K562 (cell line): ENCODE measurements at regions not wholly inside any gene's neighbourhood (a gene's known extent, or its start where the extent isn't known, plus 50 kb on each side); places are given as distances from the start of the nearest gene placed in this dataset.

ENCODE experiments used
- ADNP ChIP-seq: fragments of 200-800 bp; sonication (Bioruptor generic); IDR thresholded peaks from 2 replicates; pipeline ENCODE4 v1.6.1; 2016; ENCODE audit warnings: missing genetic modification characterization, missing compliant biosample characterization
- BRF1 ChIP-seq: IDR thresholded peaks from 3 replicates; pipeline ENCODE4 v1.6.1; 2011; ENCODE audit warnings: borderline replicate concordance, mild to moderate bottlenecking; ENCODE audit not compliant: insufficient read length; ENCODE audit errors: extremely low read depth
- ERF ChIP-seq: fragments of 450-650 bp; formaldehyde crosslinking; IDR thresholded peaks from 2 replicates; pipeline ENCODE4 v1.4.0; 2020; ENCODE audit warnings: mild to moderate bottlenecking, mixed read lengths
- SRSF3 ChIP-seq: fragments of 200-400 bp; formaldehyde crosslinking; IDR thresholded peaks from 2 replicates; pipeline ENCODE4 v1.6.1; 2016; ENCODE audit warnings: mild to moderate bottlenecking, low read length, moderate library complexity; ENCODE audit not compliant: insufficient read depth
- ZNF165 ChIP-seq: fragments of 250-450 bp; sonication (Bioruptor Pico); IDR thresholded peaks from 2 replicates; pipeline ENCODE4 v1.4.0; 2020; ENCODE audit warnings: borderline replicate concordance
- ZNF324 ChIP-seq: fragments of 250-450 bp; sonication (Bioruptor Pico); IDR thresholded peaks from 2 replicates; pipeline ENCODE4 v1.4.0; 2020; ENCODE audit warnings: mild to moderate bottlenecking
- ZNF717 ChIP-seq: fragments of 250-450 bp; sonication (Bioruptor Pico); IDR thresholded peaks from 2 replicates; pipeline ENCODE4 v1.5.0; 2021
- TF ChIP-seq, protein P1 (sequence below), 2 experiments: fragments of 450-650 bp in 1 of 2; sonication (generic) in 1 of 2; formaldehyde crosslinking in 1 of 2; IDR thresholded peaks; 2 replicates each; pipeline versions ENCODE4 v1.7.1 to v1.9.0; 2016 to 2022; ENCODE audit warnings: inconsistent platforms in 1 of 2, mild to moderate bottlenecking in 1 of 2, missing genetic modification reagents in 1 of 2
- TF ChIP-seq, protein P2 (sequence below): sonication (generic); formaldehyde crosslinking; IDR thresholded peaks from 2 replicates; pipeline ENCODE4 v1.8.1; 2023; ENCODE audit warnings: missing genetic modification reagents, mild to moderate bottlenecking, borderline replicate concordance

DNA sequence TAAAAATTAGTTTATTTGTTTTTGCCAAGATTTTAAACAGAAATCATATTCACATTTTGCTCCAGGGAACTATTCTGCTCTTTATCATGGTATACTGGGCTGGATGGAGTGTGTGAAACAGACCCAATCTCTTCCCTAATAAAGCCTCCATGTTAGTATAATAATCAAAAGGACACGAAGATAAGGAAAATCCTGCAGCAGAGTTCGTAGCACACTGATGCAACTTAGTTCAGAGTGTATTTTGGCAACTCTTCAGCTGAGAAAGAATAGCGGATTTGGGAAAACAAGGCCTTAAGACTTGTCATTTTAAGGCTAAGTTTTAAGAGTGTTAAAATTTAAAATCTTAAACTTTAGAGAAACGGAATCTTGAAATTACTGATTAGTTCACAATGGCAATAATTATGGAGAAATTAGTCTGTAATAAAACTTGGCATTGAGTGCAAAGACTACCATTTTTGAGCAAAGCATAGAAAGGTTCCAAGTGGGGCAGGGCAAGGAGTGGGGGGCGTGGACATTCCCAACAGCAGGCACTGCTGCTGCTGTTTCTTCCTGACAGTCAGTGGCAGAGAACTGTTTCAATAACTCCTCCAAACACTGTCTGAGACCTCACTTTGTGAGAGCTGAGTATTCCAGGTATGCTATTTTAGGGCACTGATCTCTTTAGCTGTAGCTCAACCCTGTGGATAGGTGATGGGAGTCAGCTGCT is 225.0 kb downstream of the HRH4 start (continued):
- TF ChIP-seq, protein P1, sequence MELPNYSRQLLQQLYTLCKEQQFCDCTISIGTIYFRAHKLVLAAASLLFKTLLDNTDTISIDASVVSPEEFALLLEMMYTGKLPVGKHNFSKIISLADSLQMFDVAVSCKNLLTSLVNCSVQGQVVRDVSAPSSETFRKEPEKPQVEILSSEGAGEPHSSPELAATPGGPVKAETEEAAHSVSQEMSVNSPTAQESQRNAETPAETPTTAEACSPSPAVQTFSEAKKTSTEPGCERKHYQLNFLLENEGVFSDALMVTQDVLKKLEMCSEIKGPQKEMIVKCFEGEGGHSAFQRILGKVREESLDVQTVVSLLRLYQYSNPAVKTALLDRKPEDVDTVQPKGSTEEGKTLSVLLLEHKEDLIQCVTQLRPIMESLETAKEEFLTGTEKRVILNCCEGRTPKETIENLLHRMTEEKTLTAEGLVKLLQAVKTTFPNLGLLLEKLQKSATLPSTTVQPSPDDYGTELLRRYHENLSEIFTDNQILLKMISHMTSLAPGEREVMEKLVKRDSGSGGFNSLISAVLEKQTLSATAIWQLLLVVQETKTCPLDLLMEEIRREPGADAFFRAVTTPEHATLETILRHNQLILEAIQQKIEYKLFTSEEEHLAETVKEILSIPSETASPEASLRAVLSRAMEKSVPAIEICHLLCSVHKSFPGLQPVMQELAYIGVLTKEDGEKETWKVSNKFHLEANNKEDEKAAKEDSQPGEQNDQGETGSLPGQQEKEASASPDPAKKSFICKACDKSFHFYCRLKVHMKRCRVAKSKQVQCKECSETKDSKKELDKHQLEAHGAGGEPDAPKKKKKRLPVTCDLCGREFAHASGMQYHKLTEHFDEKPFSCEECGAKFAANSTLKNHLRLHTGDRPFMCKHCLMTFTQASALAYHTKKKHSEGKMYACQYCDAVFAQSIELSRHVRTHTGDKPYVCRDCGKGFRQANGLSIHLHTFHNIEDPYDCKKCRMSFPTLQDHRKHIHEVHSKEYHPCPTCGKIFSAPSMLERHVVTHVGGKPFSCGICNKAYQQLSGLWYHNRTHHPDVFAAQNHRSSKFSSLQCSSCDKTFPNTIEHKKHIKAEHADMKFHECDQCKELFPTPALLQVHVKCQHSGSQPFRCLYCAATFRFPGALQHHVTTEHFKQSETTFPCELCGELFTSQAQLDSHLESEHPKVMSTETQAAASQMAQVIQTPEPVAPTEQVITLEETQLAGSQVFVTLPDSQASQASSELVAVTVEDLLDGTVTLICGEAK (IDR thresholded peaks at IDR 0.05) = no peak
- TF ChIP-seq, protein P1 (CRISPR knock-in tag; IDR thresholded peaks at IDR 0.05) = no peak
- no peak for TF ChIP-seq ADNP (tag)
- no peak for TF ChIP-seq ZNF165 (CRISPR knock-in tag)
- no peak for TF ChIP-seq ZNF717 (CRISPR knock-in tag)
- no peak for TF ChIP-seq SRSF3
- no peak for TF ChIP-seq ZNF324 (CRISPR knock-in tag)
- TF ChIP-seq, protein P2, sequence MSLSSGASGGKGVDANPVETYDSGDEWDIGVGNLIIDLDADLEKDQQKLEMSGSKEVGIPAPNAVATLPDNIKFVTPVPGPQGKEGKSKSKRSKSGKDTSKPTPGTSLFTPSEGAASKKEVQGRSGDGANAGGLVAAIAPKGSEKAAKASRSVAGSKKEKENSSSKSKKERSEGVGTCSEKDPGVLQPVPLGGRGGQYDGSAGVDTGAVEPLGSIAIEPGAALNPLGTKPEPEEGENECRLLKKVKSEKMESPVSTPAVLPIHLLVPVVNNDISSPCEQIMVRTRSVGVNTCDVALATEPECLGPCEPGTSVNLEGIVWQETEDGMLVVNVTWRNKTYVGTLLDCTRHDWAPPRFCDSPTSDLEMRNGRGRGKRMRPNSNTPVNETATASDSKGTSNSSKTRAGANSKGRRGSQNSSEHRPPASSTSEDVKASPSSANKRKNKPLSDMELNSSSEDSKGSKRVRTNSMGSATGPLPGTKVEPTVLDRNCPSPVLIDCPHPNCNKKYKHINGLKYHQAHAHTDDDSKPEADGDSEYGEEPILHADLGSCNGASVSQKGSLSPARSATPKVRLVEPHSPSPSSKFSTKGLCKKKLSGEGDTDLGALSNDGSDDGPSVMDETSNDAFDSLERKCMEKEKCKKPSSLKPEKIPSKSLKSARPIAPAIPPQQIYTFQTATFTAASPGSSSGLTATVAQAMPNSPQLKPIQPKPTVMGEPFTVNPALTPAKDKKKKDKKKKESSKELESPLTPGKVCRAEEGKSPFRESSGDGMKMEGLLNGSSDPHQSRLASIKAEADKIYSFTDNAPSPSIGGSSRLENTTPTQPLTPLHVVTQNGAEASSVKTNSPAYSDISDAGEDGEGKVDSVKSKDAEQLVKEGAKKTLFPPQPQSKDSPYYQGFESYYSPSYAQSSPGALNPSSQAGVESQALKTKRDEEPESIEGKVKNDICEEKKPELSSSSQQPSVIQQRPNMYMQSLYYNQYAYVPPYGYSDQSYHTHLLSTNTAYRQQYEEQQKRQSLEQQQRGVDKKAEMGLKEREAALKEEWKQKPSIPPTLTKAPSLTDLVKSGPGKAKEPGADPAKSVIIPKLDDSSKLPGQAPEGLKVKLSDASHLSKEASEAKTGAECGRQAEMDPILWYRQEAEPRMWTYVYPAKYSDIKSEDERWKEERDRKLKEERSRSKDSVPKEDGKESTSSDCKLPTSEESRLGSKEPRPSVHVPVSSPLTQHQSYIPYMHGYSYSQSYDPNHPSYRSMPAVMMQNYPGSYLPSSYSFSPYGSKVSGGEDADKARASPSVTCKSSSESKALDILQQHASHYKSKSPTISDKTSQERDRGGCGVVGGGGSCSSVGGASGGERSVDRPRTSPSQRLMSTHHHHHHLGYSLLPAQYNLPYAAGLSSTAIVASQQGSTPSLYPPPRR (CRISPR knock-in tag) = no peak
- no peak for TF ChIP-seq BRF1
- no peak for TF ChIP-seq ERF (CRISPR knock-in tag)
